Fibroblast of villous mesenchyme (primary cell): ENCODE measurements at regions not wholly inside any gene's neighbourhood (a gene's known extent, or its start where the extent isn't known, plus 50 kb on each side); places are given as distances from the start of the nearest gene placed in this dataset.

Experiments used
- DNase-seq: peaks from one replicate; pipeline ENCODE4 v3.0.0-alpha.2; 2010; ENCODE audit warnings: low read depth
- H3K4me3 ChIP-seq: 2 replicates; pipeline ENCODE4 v1.5.1; 2011; ENCODE audit warnings: low read depth, mild to moderate bottlenecking, low read length
- TF ChIP-seq, protein P1 (sequence below): IDR thresholded peaks from 2 replicates; pipeline ENCODE4 v1.5.1; 2012; ENCODE audit warnings: low read depth, mild to moderate bottlenecking, low read length; ENCODE audit not compliant: insufficient read depth

DNA sequence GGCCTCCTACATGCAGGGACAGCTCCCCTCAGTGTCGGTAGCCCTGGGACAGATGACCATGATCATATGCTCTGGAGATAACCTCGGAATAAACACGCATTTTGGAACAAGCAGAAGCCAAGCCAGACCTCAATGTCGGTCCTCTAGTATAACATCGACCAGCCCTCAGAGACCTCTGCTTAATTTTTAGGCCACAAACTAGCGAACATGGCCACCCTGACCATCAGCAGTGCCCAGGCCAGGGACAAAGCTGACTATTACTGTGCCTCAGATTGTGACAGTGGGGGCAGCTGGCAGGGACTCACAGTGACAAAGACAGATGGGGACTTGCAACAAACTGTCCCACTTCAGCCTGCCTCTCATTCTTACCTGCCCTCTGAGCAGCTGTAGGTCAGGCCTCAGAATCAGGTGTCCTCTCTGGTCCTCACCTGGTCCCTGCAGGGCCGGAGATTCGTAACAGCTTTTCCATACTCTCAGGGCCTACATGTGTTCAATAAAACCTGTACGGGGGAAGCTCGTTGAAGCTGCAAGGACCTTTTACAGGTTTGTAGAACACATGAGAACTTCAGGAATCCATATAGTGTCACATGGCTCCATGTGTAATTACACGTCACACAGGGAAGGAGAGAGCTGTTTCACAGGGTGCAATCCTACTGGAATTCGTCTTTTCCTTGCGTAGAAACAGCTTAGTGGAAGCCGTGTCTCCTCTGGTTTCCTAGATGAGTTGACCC, 72.8 kb upstream of the IGLL5 start:
- TF ChIP-seq, protein P1, sequence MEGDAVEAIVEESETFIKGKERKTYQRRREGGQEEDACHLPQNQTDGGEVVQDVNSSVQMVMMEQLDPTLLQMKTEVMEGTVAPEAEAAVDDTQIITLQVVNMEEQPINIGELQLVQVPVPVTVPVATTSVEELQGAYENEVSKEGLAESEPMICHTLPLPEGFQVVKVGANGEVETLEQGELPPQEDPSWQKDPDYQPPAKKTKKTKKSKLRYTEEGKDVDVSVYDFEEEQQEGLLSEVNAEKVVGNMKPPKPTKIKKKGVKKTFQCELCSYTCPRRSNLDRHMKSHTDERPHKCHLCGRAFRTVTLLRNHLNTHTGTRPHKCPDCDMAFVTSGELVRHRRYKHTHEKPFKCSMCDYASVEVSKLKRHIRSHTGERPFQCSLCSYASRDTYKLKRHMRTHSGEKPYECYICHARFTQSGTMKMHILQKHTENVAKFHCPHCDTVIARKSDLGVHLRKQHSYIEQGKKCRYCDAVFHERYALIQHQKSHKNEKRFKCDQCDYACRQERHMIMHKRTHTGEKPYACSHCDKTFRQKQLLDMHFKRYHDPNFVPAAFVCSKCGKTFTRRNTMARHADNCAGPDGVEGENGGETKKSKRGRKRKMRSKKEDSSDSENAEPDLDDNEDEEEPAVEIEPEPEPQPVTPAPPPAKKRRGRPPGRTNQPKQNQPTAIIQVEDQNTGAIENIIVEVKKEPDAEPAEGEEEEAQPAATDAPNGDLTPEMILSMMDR = no peak
- H3K4me3 ChIP-seq = no peak overlapping the region
- DNase-seq = no peak

DNA sequence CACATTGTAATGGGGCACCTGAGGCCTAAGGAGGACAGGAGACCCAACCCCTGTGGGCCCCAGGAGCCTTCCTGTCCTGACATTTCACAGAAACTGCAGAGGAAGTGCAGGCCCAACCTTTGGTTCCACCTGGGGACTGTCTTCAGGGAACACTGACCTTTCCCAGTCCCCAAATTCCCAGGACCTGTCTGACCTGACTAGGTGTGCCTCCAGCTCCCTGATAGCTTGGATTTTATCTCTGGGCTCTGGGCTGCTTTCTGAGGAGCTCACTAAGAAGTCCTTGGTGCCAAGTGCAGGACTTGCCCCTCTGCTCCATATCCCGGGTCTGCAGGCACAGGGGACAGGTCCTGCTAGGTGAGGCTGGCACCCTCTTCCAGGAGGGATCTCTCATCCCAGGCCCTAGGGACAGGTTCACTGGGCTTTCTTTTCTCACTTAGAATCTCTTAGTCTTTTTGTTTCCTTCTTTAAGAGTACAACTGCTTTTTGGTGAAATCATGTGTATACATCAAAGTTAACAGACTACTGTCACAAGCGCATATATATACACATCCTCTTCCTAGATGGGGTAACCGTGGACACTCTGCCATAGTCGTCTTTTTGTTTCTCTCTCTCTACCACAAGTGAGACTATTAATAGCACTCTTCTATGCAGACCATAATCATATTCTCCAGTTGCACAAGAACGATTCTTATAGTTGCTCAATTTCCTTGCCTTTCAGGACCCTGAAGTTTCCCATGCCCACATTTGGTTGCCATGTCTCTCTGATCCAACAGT, 72.0 kb upstream of the IGLL5 start:
- TF ChIP-seq, protein P1 = no peak
- no peak for DNase-seq

GRCh38 chr22:22816171-22816514, 71.5 kb upstream of the IGLL5 start:
- TF ChIP-seq, protein P1 = no peak
- no peak for DNase-seq
- no peak overlapping the region for H3K4me3 ChIP-seq

More for the DNA sequence above, 72.0 kb upstream of the IGLL5 start:
- no peak overlapping the region for H3K4me3 ChIP-seq

DNA sequence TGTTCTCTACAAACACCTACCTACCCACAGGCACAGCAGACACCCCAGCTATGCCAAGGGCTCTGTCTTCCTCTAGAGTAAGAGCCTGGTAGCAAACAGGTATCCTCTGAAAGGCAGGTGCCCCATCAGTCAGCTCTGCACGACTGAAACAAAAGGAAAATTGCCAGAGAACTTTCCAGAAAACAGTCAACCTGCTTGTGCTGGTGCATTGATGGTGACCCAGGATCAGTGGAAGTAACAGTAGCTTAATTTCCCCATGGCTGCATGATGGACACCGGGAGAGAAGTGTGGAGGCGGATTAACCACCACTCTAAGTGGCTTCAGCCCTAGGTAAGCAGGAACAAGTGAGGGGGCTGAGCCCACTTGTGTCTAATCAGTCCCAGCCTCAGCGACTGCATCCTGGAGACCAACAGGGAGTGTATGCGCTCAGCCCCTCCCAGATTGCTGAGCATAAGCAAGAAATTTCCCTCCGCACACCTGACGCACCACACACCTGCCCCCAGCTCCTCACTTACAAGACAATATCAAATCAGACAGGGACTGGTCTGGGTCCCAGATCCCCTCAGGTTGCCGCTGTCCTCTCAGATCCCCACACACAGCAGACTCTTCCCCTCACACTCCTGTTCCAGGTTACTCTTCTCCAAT, 70.7 kb upstream of the IGLL5 start:
- no peak for DNase-seq
- TF ChIP-seq, protein P1 = no peak
- H3K4me3 ChIP-seq = no peak overlapping the region

DNA sequence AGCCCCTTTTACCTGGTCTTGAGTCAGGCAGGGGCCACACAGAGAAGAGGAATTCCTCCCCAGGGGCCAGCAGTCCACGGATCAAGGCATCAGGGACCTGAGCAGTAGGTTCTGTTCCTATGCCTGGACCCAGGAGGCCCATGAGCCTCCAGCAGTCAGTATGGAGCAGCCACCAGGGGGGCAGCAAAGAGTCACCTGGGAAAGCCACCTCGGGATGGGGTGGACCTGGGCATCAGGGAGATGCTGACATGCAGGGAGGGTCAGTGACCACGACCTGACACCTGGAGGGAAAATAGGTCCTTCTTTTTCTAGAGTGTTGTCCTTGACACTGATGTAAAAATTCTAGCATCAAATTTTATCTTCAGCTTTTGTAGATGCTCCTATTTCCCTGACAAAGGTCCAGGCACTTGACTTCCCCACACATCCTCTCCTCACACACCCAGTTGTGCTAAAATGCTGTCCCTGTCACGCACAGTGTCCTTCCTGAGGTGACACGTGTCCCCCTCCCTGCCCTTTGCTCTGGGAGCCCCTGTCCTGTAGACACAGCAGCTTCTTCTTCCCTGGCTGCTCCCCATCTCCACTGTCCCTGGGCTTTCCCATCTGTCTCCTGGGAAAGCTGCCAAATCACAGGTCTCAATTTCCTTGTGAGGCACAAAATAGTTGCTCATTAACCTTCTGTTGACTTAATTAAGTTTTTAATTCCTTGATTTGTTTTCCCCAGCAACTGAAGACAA, 70.0 kb upstream of the IGLL5 start:
- H3K4me3 ChIP-seq = no peak overlapping the region
- DNase-seq = no peak
- TF ChIP-seq, protein P1 = no peak

- H3K4me3 ChIP-seq = no peak overlapping the region
- no peak for DNase-seq
- TF ChIP-seq, protein P1 = no peak
Observed at GRCh38 chr22:22818202-22818538, 69.4 kb upstream of the IGLL5 start.
